ENCODE measurements at regions not wholly inside any gene's neighbourhood (a gene's known extent, or its start where the extent isn't known, plus 50 kb on each side); places are given as distances from the start of the nearest gene placed in this dataset.

GRCh38 chr18:44497311-44497710, 183.4 kb upstream of the SETBP1 start:
- Histone ChIP-seq H3K27ac (ENCODE audit: low read depth, low read length) (no peak overlapping the region), H3K9ac (ENCODE audit: low read depth, low read length) (no peak overlapping the region), H3K4me1 (ENCODE audit: control insufficient read depth, insufficient read depth, low read length) (no peaks in the 10 kb centered on the region), H3K4me3 (ENCODE audit: low read depth, low read length) (no peak overlapping the region), H3K36me3 (ENCODE audit: control insufficient read depth, insufficient read depth, low read length) (no peaks in the 10 kb centered on the region), H3K9me3 (ENCODE audit: control insufficient read depth, insufficient read depth, low read length) (no peaks in the 10 kb centered on the region), H3K27me3 (ENCODE audit: control insufficient read depth, insufficient read depth, low read length) (no peaks in the 10 kb centered on the region)

DNA sequence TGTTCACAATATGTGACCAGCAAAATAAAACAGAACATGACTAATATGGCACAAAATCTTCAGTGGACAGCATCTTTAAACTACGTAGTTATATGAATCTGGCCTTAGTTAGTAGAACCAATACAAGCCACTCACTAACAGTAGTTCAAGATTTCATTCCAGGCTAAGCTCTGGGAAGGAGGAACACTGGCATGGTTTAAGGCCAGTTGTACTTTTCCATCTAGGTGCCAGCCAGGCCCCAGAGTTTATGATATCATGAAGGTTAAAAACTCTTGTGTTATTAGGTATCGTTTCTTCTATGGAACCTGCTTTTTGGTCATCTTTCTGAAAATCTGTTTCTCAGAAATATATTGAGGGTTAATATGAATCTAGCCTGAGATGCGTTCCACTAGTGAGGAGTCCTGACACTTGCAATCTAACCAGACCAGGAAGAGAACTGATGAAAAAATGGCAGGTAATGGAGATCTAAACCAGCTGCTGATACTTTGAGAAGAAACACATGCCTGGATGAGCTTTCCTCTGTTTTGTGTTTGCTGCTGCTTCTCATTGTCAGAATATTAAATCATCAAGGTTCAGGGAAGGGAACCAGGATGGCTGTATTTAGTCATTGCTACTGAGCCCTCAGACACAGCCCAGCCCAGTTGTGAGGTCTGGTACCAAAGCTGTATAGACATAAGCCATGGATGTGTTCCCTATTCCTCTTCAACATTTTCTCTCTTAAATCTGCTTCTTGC, 182.8 kb upstream of the SETBP1 start:
- Histone ChIP-seq H3K9ac (ENCODE audit: low read depth, low read length) (no peak overlapping the region), H3K27me3 (ENCODE audit: control insufficient read depth, insufficient read depth, low read length) (no peaks in the 10 kb centered on the region), H3K27ac (ENCODE audit: low read depth, low read length) (no peak overlapping the region), H3K4me1 (ENCODE audit: control insufficient read depth, insufficient read depth, low read length) (no peaks in the 10 kb centered on the region), H3K4me3 (ENCODE audit: low read depth, low read length) (no peak overlapping the region), H3K36me3 (ENCODE audit: control insufficient read depth, insufficient read depth, low read length) (no peaks in the 10 kb centered on the region), H3K9me3 (ENCODE audit: control insufficient read depth, insufficient read depth, low read length) (no peaks in the 10 kb centered on the region)

- Histone ChIP-seq H3K4me3 (ENCODE audit: low read depth, low read length) (no peak overlapping the region), H3K27ac (ENCODE audit: low read depth, low read length) (no peak overlapping the region), H3K9me3 (ENCODE audit: control insufficient read depth, insufficient read depth, low read length) (no peaks in the 10 kb centered on the region), H3K27me3 (ENCODE audit: control insufficient read depth, insufficient read depth, low read length) (no peaks in the 10 kb centered on the region), H3K9ac (ENCODE audit: low read depth, low read length) (no peak overlapping the region), H3K36me3 (ENCODE audit: control insufficient read depth, insufficient read depth, low read length) (no peaks in the 10 kb centered on the region), H3K4me1 (ENCODE audit: control insufficient read depth, insufficient read depth, low read length) (no peaks in the 10 kb centered on the region)
Measured at GRCh38 chr18:44500808-44501610, 179.7 kb upstream of the SETBP1 start.

- Histone ChIP-seq H3K27me3 (ENCODE audit: control insufficient read depth, insufficient read depth, low read length) (no peaks in the 10 kb centered on the region), H3K36me3 (ENCODE audit: control insufficient read depth, insufficient read depth, low read length) (no peaks in the 10 kb centered on the region), H3K9me3 (ENCODE audit: control insufficient read depth, insufficient read depth, low read length) (no peaks in the 10 kb centered on the region), H3K4me1 (ENCODE audit: control insufficient read depth, insufficient read depth, low read length) (no peaks in the 10 kb centered on the region), H3K4me3 (ENCODE audit: low read depth, low read length) (no peak overlapping the region), H3K9ac (ENCODE audit: low read depth, low read length) (no peak overlapping the region), H3K27ac (ENCODE audit: low read depth, low read length) (no peak overlapping the region)
Measured at GRCh38 chr18:44502221-44502620, 178.5 kb upstream of the SETBP1 start.

- no peak overlapping the region for H3K4me3 ChIP-seq (ENCODE audit: low read depth, low read length)
- no peak overlapping the region for H3K9ac ChIP-seq (ENCODE audit: low read depth, low read length)
- no peaks in the 10 kb centered on the region for H3K9me3 ChIP-seq (ENCODE audit: control insufficient read depth, insufficient read depth, low read length)
- H3K4me1 ChIP-seq (ENCODE audit: control insufficient read depth, insufficient read depth, low read length) = 0 out of 2 replicates have a peak, but pooled peaks cover 2% of the 10 kb centered on the region
- H3K27me3 ChIP-seq (ENCODE audit: control insufficient read depth, insufficient read depth, low read length) = no peaks in the 10 kb centered on the region
- H3K27ac ChIP-seq (ENCODE audit: low read depth, low read length) = no peak overlapping the region
- H3K36me3 ChIP-seq (ENCODE audit: control insufficient read depth, insufficient read depth, low read length) = no peaks in the 10 kb centered on the region
Measured at GRCh38 chr18:44502790-44503189, 177.9 kb upstream of the SETBP1 start.

GRCh38 chr18:44503854-44504253, 176.8 kb upstream of the SETBP1 start:
- Histone ChIP-seq H3K4me1 (ENCODE audit: control insufficient read depth, insufficient read depth, low read length) (peaks cover 6% of the 10 kb centered on the region; the same call in 1 of the 2 replicates), H3K9ac (ENCODE audit: low read depth, low read length) (no peak overlapping the region), H3K27ac (ENCODE audit: low read depth, low read length) (no peak overlapping the region), H3K4me3 (ENCODE audit: low read depth, low read length) (no peak overlapping the region), H3K27me3 (ENCODE audit: control insufficient read depth, insufficient read depth, low read length) (no peaks in the 10 kb centered on the region), H3K9me3 (ENCODE audit: control insufficient read depth, insufficient read depth, low read length) (no peaks in the 10 kb centered on the region), H3K36me3 (ENCODE audit: control insufficient read depth, insufficient read depth, low read length) (no peaks in the 10 kb centered on the region)

DNA sequence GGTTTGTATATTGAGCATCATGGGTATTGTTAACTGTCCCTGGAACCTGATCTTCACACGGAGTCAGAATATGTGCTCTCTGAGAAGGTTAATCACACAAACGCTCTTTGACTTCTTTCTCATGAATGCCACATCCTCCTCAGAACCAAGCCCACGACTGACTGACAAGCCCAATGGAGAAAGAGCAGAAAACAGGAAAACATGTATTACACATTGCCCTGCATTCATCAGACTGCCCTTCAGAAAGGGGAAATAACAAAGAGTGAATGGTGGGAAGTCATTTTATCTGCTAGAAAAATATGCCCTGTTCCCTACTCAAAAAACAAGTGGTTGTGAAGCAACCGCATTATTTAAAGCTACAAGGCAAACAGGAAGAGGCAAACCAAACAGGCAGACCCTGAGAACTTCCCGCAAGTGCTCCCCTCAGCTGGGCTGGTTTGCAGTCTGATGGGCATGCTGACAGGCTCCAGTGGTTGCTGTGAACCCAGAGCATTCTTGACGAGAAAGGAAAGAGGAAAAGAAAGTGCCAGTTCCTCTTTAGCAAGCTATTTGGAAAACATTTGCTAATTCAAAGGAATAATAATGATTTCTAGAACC, 172.9 kb upstream of the SETBP1 start:
- H3K36me3 ChIP-seq (ENCODE audit: control insufficient read depth, insufficient read depth, low read length) = no peaks in the 10 kb centered on the region
- peaks cover 6% of the 10 kb centered on the region; the same call in 1 of the 2 replicates for H3K4me1 ChIP-seq (ENCODE audit: control insufficient read depth, insufficient read depth, low read length)
- H3K9ac ChIP-seq (ENCODE audit: low read depth, low read length) = no peak overlapping the region
- no peak overlapping the region for H3K27ac ChIP-seq (ENCODE audit: low read depth, low read length)
- no peaks in the 10 kb centered on the region for H3K27me3 ChIP-seq (ENCODE audit: control insufficient read depth, insufficient read depth, low read length)
- no peak overlapping the region for H3K4me3 ChIP-seq (ENCODE audit: low read depth, low read length)
- H3K9me3 ChIP-seq (ENCODE audit: control insufficient read depth, insufficient read depth, low read length) = no peaks in the 10 kb centered on the region

DNA sequence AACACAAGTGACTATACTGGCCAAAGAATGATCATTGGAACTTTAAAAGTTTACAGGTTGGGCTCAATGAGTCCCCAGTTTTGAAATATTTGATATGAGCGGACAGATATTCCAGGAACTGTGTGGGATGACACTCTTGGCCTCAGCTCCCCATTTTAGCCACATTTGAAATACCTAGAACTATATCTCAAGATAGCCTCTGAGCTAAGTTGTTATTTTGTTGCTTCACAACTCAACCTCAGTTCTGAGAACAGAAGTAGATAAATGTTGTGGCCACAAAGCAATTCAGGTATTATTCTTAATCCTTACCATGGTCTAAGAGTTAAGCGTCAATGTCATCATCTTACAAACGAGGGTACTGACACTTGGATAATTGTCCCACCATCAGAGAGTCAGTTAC, 172.2 kb upstream of the SETBP1 start:
- H3K4me3 ChIP-seq (ENCODE audit: low read depth, low read length) = no peak overlapping the region
- no peak overlapping the region for H3K9ac ChIP-seq (ENCODE audit: low read depth, low read length)

DNA sequence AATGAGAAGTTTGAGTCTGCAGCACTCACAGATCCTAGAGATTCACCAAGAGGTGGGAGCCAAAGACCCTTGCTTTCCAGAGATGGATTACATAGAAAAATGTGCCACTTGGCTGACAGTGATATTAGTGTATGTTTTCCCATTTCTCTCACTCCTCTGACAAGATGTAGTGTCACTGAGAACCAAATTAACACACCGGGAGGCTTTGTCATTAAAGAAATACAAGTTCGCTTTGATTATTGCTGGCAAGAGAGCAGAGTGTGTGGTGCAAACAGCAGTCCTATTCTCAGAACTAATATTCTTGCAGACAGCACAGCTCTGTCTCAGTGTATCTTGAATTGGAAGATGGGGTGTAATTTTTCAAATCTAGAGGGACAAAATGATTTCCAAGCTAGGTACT, 171.6 kb upstream of the SETBP1 start:
- Histone ChIP-seq H3K4me3 (ENCODE audit: low read depth, low read length) (no peak overlapping the region), H3K4me1 (ENCODE audit: control insufficient read depth, insufficient read depth, low read length) (peaks cover 6% of the 10 kb centered on the region; the same call in 1 of the 2 replicates), H3K27ac (ENCODE audit: low read depth, low read length) (no peak overlapping the region), H3K9me3 (ENCODE audit: control insufficient read depth, insufficient read depth, low read length) (no peaks in the 10 kb centered on the region), H3K9ac (ENCODE audit: low read depth, low read length) (no peak overlapping the region), H3K36me3 (ENCODE audit: control insufficient read depth, insufficient read depth, low read length) (no peaks in the 10 kb centered on the region), H3K27me3 (ENCODE audit: control insufficient read depth, insufficient read depth, low read length) (no peaks in the 10 kb centered on the region)

More for the DNA sequence above, 172.2 kb upstream of the SETBP1 start:
- Histone ChIP-seq H3K9me3 (ENCODE audit: control insufficient read depth, insufficient read depth, low read length) (no peaks in the 10 kb centered on the region), H3K36me3 (ENCODE audit: control insufficient read depth, insufficient read depth, low read length) (no peaks in the 10 kb centered on the region), H3K27ac (ENCODE audit: low read depth, low read length) (no peak overlapping the region), H3K4me1 (ENCODE audit: control insufficient read depth, insufficient read depth, low read length) (peaks cover 6% of the 10 kb centered on the region; the same call in 1 of the 2 replicates), H3K27me3 (ENCODE audit: control insufficient read depth, insufficient read depth, low read length) (no peaks in the 10 kb centered on the region)

DNA sequence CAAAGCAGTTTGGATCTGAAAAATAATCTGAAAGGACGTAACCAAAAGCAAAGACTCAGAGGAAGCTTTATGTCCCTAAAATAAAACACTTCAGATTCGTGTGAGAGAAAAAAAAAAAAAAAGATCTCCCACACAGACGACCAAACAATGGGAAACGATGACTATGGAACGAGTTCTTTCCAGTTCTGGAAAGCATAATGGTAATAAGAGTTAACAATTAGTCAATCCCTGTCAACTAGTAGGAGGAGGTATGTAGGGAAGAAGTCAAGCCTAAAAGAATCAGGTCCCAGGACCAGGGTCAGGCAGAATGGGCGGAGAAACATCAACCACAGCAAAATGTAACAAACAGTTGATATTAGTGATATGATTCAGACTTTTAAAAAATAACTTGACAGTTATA, 170.3 kb upstream of the SETBP1 start:
- H3K36me3 ChIP-seq (ENCODE audit: control insufficient read depth, insufficient read depth, low read length) = no peaks in the 10 kb centered on the region
- H3K27me3 ChIP-seq (ENCODE audit: control insufficient read depth, insufficient read depth, low read length) = no peaks in the 10 kb centered on the region
- no peak overlapping the region for H3K4me3 ChIP-seq (ENCODE audit: low read depth, low read length)
- no peak overlapping the region for H3K27ac ChIP-seq (ENCODE audit: low read depth, low read length)
- H3K4me1 ChIP-seq (ENCODE audit: control insufficient read depth, insufficient read depth, low read length) = peaks cover 6% of the 10 kb centered on the region; the same call in 1 of the 2 replicates
- H3K9me3 ChIP-seq (ENCODE audit: control insufficient read depth, insufficient read depth, low read length) = no peaks in the 10 kb centered on the region
- H3K9ac ChIP-seq (ENCODE audit: low read depth, low read length) = no peak overlapping the region

DNA sequence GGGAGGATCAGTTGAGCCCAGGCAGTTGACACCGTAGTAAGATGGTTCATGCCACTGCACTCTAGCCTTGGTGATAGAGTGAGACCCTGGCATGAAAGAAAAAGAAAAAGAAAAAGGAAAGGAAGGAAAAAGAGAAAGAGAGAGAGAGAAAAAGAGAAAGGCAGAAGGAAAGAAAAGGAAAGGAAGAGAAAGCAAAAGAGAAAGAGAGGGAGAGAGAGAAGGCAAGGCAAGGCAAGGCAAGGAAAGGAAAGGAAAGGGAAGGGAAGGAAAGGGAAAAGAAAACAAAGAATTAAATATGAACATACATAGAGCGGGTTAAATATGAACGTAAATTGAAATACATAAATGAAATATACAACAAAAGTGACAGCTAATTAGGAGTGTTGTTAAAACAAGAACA, 167.5 kb upstream of the SETBP1 start:
- Histone ChIP-seq H3K9me3 (ENCODE audit: control insufficient read depth, insufficient read depth, low read length) (no peaks in the 10 kb centered on the region), H3K36me3 (ENCODE audit: control insufficient read depth, insufficient read depth, low read length) (no peaks in the 10 kb centered on the region), H3K4me3 (ENCODE audit: low read depth, low read length) (no peak overlapping the region), H3K4me1 (ENCODE audit: control insufficient read depth, insufficient read depth, low read length) (no peaks in the 10 kb centered on the region), H3K27me3 (ENCODE audit: control insufficient read depth, insufficient read depth, low read length) (no peaks in the 10 kb centered on the region), H3K27ac (ENCODE audit: low read depth, low read length) (no peak overlapping the region), H3K9ac (ENCODE audit: low read depth, low read length) (no peak overlapping the region)

All from HUES48 (cell line).